Ishikawa (cell line): ENCODE measurements at regions not wholly inside any gene's neighbourhood (a gene's known extent, or its start where the extent isn't known, plus 50 kb on each side); places are given as distances from the start of the nearest gene placed in this dataset.

Experiments
- CEBPB ChIP-seq: IDR thresholded peaks from 2 replicates; pipeline ENCODE4 v1.6.1; 2012
- CREB1 ChIP-seq: IDR thresholded peaks from 2 replicates; pipeline ENCODE4 v1.6.1; 2012; ENCODE audit warnings: low read depth
- EGR1 ChIP-seq: IDR thresholded peaks from 2 replicates; pipeline ENCODE4 v1.6.1; 2012
- EP300 ChIP-seq: IDR thresholded peaks from 2 replicates; pipeline ENCODE4 v1.6.1; 2012; ENCODE audit warnings: borderline replicate concordance
- FOXM1 ChIP-seq: IDR thresholded peaks from 2 replicates; pipeline ENCODE4 v1.6.1; 2012; ENCODE audit warnings: low read depth, borderline replicate concordance
- MAX ChIP-seq: IDR thresholded peaks from 2 replicates; pipeline ENCODE4 v1.6.1; 2012
- RAD21 ChIP-seq: IDR thresholded peaks from 2 replicates; pipeline ENCODE4 v1.6.1; 2012; ENCODE audit warnings: low read depth
- REST ChIP-seq: IDR thresholded peaks from 2 replicates; pipeline ENCODE4 v1.6.1; 2012; ENCODE audit warnings: low read depth, mild to moderate bottlenecking
- TAF1 ChIP-seq: IDR thresholded peaks from 2 replicates; pipeline ENCODE4 v1.6.1; 2012; ENCODE audit warnings: low read depth, mild to moderate bottlenecking
- TEAD4 ChIP-seq: IDR thresholded peaks from 2 replicates; pipeline ENCODE4 v1.6.1; 2012
- USF1 ChIP-seq: IDR thresholded peaks from 2 replicates; pipeline ENCODE4 v1.6.1; 2012
- YY1 ChIP-seq: IDR thresholded peaks from 2 replicates; pipeline ENCODE4 v1.6.1; 2012; ENCODE audit warnings: low read depth
- ZBTB7A ChIP-seq: IDR thresholded peaks from 2 replicates; pipeline ENCODE4 v1.6.1; 2012; ENCODE audit warnings: low read depth

- no peak for TF ChIP-seq MAX
- no peak for TF ChIP-seq CEBPB
- TF ChIP-seq FOXM1 = no peak
- TF ChIP-seq REST = no peak
- TF ChIP-seq RAD21 = no peak
- TF ChIP-seq EGR1 = no peak
- TF ChIP-seq USF1 = no peak
- no peak for TF ChIP-seq TEAD4
- TF ChIP-seq EP300 = no peak
- no peak for TF ChIP-seq YY1
- TF ChIP-seq CREB1 = no peak
- no peak for TF ChIP-seq ZBTB7A
- no peak for TF ChIP-seq TAF1
Observed at GRCh38 chr22:20647586-20648305, 126.2 kb upstream of the SERPIND1 start.
